Activated CD8-positive, alpha-beta memory T cell treated with anti-CD3 and anti-CD28 coated beads, Interleukin-2, amount 50 U/mL, for 24 hours (primary cell): ENCODE measurements at regions not wholly inside any gene's neighbourhood (a gene's known extent, or its start where the extent isn't known, plus 50 kb on each side); places are given as distances from the start of the nearest gene placed in this dataset.

ENCODE experiments used
- DNase-seq: peaks from one replicate; pipeline ENCODE4 v3.0.0-alpha.2; 2020; ENCODE audit errors: extremely low read depth

GRCh38 chr5:71946343-71947030 is 160.8 kb upstream of the MAP1B start:
- no peak for DNase-seq

GRCh38 chr5:71948206-71948605 is 159.1 kb upstream of the MAP1B start:
- DNase-seq = no peak

- DNase-seq = no peak
These were observed 157.5 kb upstream of the MAP1B start for GRCh38 chr5:71949772-71950171.

DNA sequence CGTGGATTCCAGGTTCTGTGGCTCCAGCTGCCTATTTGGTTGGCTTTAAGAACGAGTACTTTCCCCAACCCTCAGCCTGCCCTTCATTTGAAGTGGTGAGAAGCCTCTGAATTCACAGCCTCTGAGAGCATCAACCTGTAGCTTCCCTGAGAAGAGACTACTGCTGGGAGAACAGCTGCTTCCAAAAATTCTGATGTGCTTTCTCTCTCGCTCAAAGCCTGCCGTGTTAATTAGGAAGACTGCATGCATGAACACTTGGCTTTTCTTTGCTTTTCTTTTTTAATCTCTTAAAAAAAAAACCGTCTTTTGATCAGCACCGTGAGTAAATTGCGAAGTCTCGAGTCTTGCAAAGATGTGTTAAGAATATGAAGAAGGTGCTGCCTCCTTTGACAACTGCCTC is 153.4 kb upstream of the MAP1B start:
- no peak for DNase-seq

DNA sequence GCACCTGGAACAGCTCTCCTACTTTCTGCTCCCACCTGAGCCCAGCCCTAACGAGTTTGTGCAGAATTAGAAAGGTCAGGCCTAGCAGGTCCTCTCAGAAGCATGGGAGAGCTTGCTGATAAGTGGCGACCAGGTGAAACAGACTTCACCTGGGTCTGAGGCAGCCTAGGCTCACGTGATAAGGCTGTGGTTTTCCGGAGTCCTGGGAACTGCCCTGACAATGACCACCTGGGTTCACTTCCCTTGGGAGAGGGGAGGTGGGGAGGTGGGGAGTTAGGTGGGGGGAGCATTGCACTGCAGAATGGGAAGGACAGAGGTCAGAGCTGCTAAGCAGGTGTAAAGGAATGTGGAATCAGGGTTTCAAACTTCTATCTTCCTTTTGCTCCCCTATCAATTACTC is 152.9 kb upstream of the MAP1B start:
- DNase-seq = no peak

GRCh38 chr5:71955723-71956122 is 151.6 kb upstream of the MAP1B start:
- no peak for DNase-seq

DNA sequence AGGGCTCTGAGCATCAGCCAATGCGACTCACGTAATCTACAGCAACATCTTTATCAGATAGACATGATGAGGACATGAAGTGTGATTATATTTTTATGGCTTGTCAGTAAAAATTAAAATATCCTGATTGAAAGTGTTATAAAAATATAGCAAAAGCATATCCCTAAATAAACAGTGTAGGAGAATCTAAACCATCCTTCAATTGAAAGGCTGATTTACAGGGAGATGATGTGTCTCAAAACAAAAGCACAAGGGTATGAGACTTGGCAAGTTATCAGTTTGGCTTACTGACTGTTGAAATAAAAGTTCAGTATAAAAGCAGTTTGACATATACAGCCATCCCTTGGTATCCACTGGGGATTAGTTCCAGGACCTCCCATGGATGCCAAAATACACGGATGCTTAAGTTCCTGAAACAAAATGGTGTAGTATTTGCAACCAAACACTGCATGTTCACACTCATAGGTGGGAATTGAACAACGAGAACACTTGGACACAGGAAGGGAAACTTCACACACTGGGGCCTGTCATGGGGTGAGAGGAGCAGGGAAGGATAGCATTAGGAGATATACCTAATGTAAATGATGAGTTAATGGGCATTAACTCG is 149.9 kb upstream of the MAP1B start:
- no peak for DNase-seq

GRCh38 chr5:71960195-71960594 is 147.1 kb upstream of the MAP1B start:
- DNase-seq = no peak

DNA sequence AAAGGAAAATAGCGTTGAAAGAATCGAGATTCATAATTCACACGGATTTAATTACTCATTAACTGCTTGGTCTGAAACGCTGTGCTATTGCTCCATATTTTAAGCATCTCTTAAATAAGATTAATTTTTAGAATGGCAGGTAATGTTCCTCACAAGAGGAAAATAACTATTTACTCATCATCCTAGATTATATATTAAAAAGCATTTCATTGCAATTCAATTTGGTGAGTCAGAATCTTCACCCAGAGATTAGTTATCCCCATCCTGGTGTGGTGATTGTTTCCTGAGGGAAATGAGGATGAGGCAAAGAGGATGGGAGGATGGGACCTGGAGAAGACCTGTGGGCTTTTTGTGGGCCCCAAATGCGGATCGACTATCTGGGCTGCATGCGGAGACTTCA is 145.5 kb upstream of the MAP1B start:
- DNase-seq = no peak

GRCh38 chr5:71969460-71969859 is 137.8 kb upstream of the MAP1B start:
- no peak for DNase-seq

DNA sequence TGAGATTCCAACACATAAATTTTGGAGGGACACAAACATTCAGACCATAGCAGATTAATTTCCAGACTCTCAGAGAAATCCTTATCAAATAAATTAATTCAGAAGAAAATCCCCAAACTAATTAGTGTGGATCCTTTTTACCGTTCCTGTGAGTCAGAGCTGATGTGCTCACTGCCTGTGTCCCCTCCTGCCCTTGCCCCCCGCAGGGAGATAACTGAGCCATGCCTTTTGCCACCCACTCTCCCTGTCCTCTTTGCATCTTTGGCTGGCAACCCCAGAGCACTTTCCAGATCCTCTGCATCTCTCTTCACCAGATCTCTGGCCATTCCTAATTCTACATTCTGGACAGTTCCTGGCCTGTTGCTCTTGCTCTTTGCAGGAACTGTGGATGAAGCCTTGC is 135.4 kb upstream of the MAP1B start:
- DNase-seq = no peak

DNA sequence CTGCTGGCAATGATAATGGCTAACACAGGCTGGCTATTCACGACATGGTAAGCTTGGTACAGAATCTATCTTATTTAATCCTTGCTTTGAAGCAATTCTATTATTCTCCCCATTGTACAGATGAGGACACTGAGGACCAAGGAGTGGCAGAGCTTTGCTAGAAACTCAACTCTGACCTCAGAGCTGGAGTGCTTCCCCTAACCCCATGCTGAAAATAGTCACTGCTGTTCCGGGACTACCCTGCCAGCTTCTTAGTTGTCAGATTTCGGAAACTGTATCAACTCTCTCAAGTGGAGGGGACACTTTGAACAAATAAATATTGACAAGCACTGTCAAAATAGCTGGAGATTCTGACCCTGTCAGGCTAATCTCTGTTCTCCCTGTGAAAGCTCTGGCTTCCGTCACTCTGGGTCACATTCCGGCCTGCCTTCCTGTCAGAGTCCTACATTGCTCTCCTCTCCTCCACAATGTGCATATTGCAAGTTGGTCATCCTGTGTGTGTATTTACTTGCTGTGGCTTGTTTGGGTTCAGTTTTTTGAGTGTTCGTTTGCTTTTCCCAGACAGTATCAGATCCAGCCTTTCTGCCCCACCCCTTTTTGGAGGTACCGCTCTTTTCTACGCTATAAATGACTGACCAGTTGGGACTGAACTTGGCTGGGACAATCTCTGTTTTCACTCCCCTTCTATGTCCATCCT is 134.3 kb upstream of the MAP1B start:
- no peak for DNase-seq

- DNase-seq = no peak
These were observed 133.7 kb upstream of the MAP1B start for GRCh38 chr5:71973563-71973962.

- no peak for DNase-seq
These were observed 133.1 kb upstream of the MAP1B start for GRCh38 chr5:71974165-71974564.

DNA sequence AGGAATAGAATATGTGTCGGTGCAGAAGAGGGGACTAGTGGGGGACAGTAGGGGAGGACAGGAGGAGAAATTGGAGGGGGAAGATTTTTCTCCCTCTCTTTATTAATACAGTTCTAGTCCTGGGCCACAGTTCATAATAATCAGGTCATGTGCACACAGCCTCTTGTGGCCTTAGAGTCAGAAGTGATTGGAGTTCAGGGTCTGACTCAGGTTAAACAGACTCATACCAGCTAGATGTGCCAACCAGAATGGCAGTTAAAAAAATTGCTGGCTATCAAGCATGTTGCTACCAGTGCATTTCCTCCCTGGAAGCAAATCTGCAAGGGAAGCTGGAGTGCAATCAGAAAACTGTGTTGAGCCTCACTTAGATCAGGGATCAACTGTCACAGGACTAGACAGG is 132.7 kb upstream of the MAP1B start:
- no peak for DNase-seq

DNA sequence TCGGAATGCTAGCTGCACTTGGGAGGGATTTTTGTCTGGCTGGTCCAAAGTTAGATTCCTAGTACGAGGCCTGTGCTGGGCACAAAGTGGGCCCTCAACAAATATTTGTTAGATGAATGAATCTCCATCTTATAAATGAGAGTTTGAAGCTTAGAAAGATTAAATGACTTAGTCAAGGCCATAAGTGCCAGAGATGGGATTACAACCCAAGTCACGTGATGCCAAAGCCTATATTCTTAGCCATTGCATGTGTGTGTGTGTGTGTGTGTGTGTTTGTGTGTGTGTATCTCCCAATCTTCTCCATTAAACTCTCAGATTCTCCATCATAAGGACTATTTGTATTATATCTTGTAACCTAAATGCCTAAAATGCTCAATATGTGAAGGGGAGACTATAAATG is 130.8 kb upstream of the MAP1B start:
- no peak for DNase-seq

DNA sequence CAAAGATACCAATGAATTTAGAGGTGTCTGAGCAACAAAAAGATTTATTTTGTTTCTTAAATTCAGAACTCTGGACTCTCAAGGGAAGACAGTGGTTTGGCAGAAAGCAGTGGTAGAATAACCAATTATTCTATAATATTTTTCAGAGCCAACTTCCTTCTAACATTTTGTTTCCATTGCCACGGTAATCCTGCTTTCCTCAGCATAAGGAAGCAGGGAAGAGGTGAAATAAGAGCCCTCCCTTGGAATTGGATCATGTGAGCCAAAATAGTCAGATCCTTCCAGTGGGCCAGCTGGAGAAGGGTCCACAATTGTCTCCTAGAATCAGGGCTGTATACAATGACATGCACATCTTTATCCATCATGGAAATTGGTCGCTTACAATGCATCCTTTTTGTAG is 130.0 kb upstream of the MAP1B start:
- no peak for DNase-seq

DNA sequence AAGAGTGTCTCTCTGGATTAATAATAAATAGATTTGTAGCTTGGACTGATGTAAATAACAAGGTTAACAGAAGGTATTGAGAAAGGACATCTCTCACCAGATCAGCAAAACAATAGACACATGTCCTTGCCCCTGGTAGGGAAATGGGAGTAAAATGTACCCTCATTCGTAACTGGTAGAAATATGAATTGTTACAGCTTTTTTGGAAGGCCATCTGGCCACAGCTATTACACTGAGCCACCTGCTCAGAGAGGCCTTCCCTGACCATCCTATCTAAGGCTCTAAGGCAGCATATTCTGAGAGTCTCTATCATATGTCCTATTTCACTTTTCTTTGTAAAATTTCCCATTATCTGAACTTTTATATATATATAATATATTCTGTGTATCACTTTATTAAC is 129.1 kb upstream of the MAP1B start:
- DNase-seq = no peak

DNA sequence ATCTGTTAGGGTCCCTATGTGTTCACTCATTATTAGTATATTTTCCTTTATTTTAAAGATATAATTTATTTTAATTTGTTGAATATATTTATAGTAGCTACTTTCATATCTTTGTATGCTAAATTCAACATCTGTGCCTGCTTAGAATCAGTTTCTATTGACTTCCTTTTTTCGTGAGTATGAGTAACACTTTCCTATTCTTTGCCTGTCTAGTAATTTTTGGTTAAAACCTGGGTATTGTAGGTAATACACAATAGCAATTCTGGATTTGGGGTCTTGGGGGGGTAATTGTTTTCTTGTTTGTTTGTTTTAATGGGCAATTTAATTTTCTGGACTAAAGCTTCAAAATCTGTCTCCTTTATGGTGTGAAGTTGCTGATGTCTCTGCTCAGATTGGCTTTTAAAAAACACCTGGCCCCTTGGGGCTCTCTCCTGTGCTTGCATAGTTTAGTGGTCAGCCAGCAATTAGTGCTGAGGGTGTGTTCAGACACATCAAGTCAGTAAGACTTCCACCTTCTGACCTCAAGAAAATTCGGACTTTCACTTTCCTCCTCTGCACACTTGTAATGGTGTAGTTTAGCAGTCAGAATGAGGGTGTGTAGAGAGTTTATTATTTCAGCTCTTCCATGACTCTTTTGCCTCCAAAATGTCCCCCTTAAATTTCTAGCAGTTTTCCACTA is 124.4 kb upstream of the MAP1B start:
- DNase-seq = no peak

- DNase-seq = no peak
These were observed 121.2 kb upstream of the MAP1B start for GRCh38 chr5:71986101-71986500.

GRCh38 chr5:71988808-71989207 is 118.5 kb upstream of the MAP1B start:
- DNase-seq = no peak

- DNase-seq = no peak
These were observed 113.7 kb upstream of the MAP1B start for GRCh38 chr5:71993600-71993999.

- no peak for DNase-seq
These were observed 110.5 kb upstream of the MAP1B start for GRCh38 chr5:71996789-71997188.
